Stomach smooth muscle (tissue), 2 donors: ENCODE measurements at regions not wholly inside any gene's neighbourhood (a gene's known extent, or its start where the extent isn't known, plus 50 kb on each side); places are given as distances from the start of the nearest gene placed in this dataset.

Experiments
- H3K27ac ChIP-seq: one replicate; pipeline ENCODE4 v1.7.0; 2013; ENCODE audit warnings: mild to moderate bottlenecking, low read length, inconsistent platforms
- H3K27me3 ChIP-seq, 2 donors: one replicate each; pipeline ENCODE4 v1.7.0; 2013; ENCODE audit warnings: low read length in 2 of 2; ENCODE audit not compliant: insufficient read depth in 2 of 2, control insufficient read depth in 1 of 2
- H3K36me3 ChIP-seq, 2 donors: one replicate each; pipeline ENCODE4 v1.7.0; 2013; ENCODE audit warnings: low read length in 2 of 2; ENCODE audit not compliant: control insufficient read depth in 2 of 2, insufficient read depth in 2 of 2
- H3K4me1 ChIP-seq: one replicate; pipeline ENCODE4 v1.7.0; 2013; ENCODE audit warnings: low read length; ENCODE audit not compliant: control insufficient read depth, insufficient read depth
- H3K4me3 ChIP-seq, 2 donors: one replicate each; pipeline ENCODE4 v1.7.0; 2013; ENCODE audit warnings: low read length in 2 of 2
- H3K9ac ChIP-seq, 2 donors: one replicate each; pipeline ENCODE4 v1.7.0; 2013; ENCODE audit warnings: low read length in 2 of 2, mild to moderate bottlenecking in 1 of 2
- H3K9me3 ChIP-seq, 2 donors: one replicate each; pipeline ENCODE4 v1.7.0; 2013; ENCODE audit warnings: low read length in 2 of 2; ENCODE audit not compliant: control insufficient read depth in 2 of 2
- donor health status: healthy.
- donor health status: Pancreatic carcinoma.

DNA sequence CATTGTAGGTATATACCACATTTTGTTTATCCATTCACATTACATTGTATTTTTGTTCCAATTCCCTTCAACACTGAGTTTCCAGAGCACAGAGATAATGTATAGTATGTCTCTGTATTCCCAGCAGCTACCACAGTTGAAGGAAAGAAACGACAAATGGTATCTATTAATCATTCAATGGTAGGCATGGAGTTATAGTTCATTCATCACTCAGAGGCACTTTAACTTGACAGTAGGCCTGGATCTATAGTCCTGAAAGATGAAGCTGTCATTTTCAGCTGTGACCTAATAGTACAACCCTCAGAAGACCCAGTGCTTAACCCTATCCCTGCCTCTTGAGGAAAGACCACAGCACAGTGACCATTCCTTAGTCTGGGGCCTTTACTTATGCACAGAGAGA is 163.0 kb upstream of the TMTC4 start:
- Histone ChIP-seq H3K4me3 (no peak overlapping the region), H3K27me3 (no peaks in the 10 kb centered on the region), H3K36me3 (no peaks in the 10 kb centered on the region), H3K4me1 (peaks cover 2% of the 10 kb centered on the region), H3K9me3 (no peaks in the 10 kb centered on the region), H3K27ac (no peak overlapping the region), H3K9ac (no peak overlapping the region)

DNA sequence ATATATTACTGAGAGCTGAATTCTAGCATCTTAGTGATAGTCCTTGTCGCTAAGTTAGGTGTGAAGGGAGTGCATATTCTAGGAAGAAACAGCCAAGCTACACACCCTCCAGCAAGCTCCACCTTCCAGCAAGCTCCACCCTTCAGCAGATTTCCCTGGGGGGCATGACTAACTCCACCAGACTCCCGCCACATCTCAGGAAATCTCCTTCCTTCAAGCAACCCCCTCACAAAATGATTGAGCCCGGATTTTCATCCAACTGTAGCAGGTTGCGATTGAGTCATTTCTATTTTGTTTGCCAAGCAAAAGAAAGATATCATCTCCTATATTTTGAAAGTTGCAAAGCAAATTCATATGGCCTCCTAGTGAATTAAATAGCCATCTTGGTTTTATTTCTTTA is 162.1 kb upstream of the TMTC4 start:
- Histone ChIP-seq H3K36me3 (no peaks in the 10 kb centered on the region), H3K27ac (no peak overlapping the region), H3K27me3 (no peaks in the 10 kb centered on the region), H3K9me3 (peaks cover 0 to 1% of the 10 kb centered on the region in 2 donors), H3K4me3 (no peak overlapping the region), H3K9ac (no peak overlapping the region), H3K4me1 (peaks cover 2% of the 10 kb centered on the region)

DNA sequence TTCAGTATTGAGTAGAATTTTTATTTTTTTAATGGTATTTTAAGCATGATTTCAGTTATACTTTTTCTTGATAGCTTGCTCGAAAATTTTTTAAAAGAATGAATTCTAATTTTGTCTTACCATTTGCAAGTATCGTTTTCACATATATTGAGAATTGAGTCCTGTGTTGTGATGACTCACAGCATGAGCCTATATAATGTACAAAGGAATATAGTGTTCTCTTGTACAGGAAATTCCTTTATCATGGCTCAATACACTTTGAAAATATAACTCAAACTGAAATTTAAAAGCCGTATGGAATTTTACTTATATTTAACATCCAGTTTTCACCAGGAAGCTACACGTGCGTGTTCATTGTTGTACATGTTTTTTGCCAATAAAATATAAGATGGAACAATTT is 161.1 kb upstream of the TMTC4 start:
- Histone ChIP-seq H3K36me3 (no peaks in the 10 kb centered on the region), H3K27ac (no peak overlapping the region), H3K4me3 (no peak overlapping the region), H3K4me1 (peaks cover 2% of the 10 kb centered on the region), H3K27me3 (no peaks in the 10 kb centered on the region), H3K9ac (no peak overlapping the region), H3K9me3 (peaks cover 0 to 2% of the 10 kb centered on the region in 2 donors)

DNA sequence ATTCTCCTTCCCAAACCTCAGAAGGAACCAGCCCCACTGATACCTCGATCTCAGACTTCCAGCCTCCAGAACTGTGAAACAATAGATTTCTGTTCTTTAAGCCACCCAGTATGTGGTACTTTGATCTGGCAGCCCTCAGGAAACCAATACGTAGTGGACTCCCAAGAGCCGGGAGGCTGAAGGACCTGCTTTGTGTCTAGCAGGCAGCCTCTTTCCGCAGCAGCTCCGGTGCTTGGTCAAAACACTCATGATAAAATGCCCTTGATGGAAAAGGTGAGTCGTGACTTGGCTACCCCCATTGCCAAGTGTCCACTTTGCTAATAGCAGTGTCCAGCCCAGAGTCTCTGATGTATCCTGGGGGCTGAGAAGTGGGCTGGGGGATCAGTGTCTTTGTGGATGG is 158.8 kb upstream of the TMTC4 start:
- no peaks in the 10 kb centered on the region for H3K36me3 ChIP-seq
- H3K4me1 ChIP-seq: peaks cover 2% of the 10 kb centered on the region
- peaks cover 0 to 14% of the 10 kb centered on the region in 2 donors for H3K9me3 ChIP-seq
- no peak overlapping the region for H3K9ac ChIP-seq
- no peak overlapping the region for H3K27ac ChIP-seq
- H3K27me3 ChIP-seq: no peaks in the 10 kb centered on the region
- no peak overlapping the region for H3K4me3 ChIP-seq

DNA sequence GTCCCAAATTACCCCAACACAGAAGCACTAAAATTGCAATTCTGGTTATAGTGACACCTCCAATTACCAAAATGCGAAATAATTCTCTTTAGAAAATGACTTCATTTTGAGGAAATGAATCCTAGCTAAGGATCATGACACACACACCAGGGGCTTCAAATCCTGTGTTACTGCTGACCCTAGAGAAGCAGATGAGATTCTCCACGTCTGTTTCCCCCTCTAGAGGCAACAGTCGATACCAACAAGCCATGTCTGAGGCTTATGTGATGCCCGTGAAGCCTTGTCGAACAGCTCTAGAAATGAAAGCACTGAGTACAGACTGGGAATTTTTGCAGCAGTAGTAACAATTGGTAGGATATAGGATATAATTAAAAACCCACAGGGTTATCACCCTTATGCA is 153.6 kb upstream of the TMTC4 start:
- no peak overlapping the region for H3K27ac ChIP-seq

DNA sequence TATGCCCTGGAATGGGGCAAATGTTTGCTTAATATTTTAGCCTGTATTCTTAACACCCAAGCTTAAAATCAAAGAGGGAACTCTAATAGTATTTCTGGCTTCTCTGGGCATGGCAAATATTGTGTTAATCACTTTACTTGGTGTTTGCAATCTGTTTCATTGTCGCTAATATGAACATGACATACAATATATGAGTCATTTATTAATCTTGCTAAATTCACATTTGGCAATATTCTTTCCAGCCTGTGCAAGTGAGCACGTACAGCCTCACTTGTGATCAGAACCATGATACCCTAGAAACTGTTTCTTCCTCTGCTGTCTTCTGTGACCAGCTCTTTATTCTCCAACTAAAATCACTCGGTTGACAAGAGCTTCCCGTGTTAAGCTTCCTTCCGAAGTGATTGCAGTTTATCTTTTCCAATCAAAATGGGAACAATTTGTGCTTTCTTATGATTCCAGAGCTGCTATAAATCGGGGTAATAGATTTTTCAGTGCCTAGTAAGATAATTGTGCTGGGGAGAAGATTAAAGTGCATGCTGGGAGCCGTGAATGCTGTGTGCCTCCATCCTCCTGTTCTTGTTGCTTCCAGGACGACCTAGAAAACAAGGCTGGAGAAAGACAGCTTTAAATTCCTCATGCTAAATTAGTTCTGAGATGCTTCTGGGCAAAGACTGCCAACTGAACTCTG is 153.0 kb upstream of the TMTC4 start:
- no peak overlapping the region for H3K27ac ChIP-seq
- no peak overlapping the region for H3K4me3 ChIP-seq
- no peaks in the 10 kb centered on the region for H3K36me3 ChIP-seq
- no peak overlapping the region for H3K9ac ChIP-seq
- peaks cover 0 to 14% of the 10 kb centered on the region in 2 donors for H3K9me3 ChIP-seq
- H3K4me1 ChIP-seq: no peaks in the 10 kb centered on the region
- no peaks in the 10 kb centered on the region for H3K27me3 ChIP-seq

More for the DNA sequence above, 153.6 kb upstream of the TMTC4 start:
- Histone ChIP-seq H3K4me1 (no peaks in the 10 kb centered on the region), H3K9ac (no peak overlapping the region), H3K9me3 (peaks cover 0 to 14% of the 10 kb centered on the region in 2 donors), H3K4me3 (no peak overlapping the region), H3K27me3 (no peaks in the 10 kb centered on the region), H3K36me3 (no peaks in the 10 kb centered on the region)

DNA sequence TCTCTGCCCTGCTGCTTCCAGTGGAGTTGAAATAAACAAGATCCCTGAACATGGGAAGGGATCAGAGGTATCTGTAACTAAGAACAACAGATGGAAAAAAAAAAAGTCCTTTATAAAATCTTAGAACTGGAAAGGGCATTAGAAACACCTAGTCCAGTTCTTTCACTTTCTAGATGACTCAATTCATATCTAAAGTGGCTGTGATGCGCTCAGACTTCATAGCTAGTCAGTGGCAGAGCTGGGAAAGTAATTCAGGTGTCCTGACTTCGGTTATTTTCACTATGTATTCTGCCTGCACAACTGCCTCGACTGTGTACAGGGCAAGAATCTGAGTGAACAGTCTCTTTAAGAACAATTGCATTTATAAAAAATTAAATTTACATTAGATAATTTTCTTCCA is 151.8 kb upstream of the TMTC4 start:
- H3K9ac ChIP-seq: no peak overlapping the region
- no peaks in the 10 kb centered on the region for H3K27me3 ChIP-seq
- no peak overlapping the region for H3K27ac ChIP-seq
- peaks cover 0 to 12% of the 10 kb centered on the region in 2 donors for H3K9me3 ChIP-seq
- H3K36me3 ChIP-seq: no peaks in the 10 kb centered on the region
- no peak overlapping the region for H3K4me3 ChIP-seq
- H3K4me1 ChIP-seq: no peaks in the 10 kb centered on the region

DNA sequence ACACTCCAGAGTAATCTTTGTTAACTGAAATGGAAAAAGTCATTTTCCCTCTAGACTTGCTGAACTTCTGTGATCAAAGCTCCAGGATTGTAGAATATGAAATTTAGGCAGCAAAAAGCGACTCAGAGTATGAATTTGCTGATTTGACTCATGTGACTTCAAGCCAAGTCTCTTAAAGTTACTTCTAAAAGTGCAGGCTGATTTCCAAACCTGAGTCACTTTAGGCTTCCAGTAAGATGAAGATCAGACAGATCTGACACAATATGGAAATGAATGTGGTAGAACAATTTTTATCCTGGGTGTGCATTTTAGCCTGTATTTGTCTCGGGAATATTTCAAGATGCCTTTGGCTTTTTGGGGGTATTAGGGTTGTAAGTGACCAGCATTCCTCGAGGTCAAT is 151.0 kb upstream of the TMTC4 start:
- Histone ChIP-seq H3K9ac (no peak overlapping the region), H3K9me3 (peaks cover 0 to 12% of the 10 kb centered on the region in 2 donors), H3K27me3 (no peaks in the 10 kb centered on the region), H3K4me1 (no peaks in the 10 kb centered on the region), H3K36me3 (no peaks in the 10 kb centered on the region), H3K27ac (no peak overlapping the region), H3K4me3 (no peak overlapping the region)

DNA sequence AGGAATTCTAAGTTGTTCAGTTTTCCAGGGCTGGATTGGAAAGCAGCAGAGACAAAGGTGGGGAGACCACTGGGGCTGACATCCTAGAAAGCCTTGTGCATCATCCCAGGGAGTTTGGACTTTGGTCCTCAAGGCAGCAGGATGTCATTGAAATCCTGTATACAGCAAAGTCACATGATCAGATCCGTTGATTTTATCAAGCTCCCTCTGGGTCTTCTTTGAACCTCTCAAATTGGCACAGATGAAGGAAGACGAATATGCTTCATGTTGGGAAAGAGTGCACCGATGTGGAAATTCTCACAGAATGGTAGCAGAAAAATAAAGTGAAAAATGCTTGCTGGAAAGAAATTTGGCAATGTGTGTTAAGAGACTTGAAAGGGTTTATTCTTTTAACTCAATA is 149.8 kb upstream of the TMTC4 start:
- Histone ChIP-seq H3K9ac (no peak overlapping the region), H3K4me3 (no peak overlapping the region), H3K27ac (no peak overlapping the region), H3K4me1 (no peaks in the 10 kb centered on the region), H3K36me3 (no peaks in the 10 kb centered on the region), H3K9me3 (peaks cover 0 to 8% of the 10 kb centered on the region in 2 donors), H3K27me3 (no peaks in the 10 kb centered on the region)

DNA sequence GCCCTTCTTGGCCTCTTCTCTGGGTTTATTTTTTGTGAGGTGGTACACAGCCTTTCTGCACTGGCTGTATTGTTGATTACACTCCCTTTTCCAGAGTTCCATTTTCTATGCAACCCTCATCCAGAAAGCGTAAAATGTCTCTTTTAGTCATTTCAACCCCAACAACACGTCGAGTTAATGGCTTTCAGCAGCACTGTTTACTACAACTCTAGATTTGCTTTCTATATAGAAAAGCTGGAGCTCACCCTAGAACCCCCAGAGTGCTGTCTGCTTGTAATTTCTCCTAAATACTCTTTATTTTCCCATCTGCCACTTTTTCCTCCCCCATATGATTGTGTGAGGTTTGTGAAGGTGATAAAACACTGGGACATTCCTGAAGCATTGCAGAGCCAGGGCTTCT is 148.9 kb upstream of the TMTC4 start:
- H3K4me1 ChIP-seq: peaks cover 3% of the 10 kb centered on the region
- no peaks in the 10 kb centered on the region for H3K9me3 ChIP-seq

DNA sequence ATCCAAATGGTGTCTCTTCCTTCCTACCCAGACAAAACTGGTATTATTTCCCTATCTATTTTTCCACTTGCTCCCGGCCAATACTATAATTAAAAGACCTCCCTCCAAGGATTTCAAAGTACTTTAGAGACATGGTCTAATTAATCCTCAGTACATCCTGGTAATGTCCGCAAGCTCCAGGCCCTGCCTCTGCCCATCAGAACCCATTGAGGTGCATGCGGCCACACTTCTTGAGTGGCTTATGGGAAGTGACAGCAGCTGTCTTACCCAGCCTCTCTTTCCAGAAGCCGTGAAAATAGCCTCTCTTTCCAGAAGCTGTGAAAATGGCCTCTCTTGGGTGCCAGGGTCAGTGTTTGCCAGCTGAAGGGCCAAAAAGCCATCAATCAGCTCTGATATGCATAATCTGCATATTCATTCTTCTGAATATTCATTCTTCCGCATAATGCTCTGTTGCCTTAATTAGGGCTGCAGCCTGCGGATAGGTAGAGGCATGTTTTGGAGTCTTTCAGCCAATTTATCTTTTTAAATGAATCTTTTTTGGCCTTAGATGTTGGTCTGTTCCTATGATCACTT is 148.4 kb upstream of the TMTC4 start:
- peaks cover 3% of the 10 kb centered on the region for H3K4me1 ChIP-seq
- no peaks in the 10 kb centered on the region for H3K9me3 ChIP-seq
- H3K9ac ChIP-seq: no peak overlapping the region
- H3K4me3 ChIP-seq: no peak overlapping the region
- no peaks in the 10 kb centered on the region for H3K36me3 ChIP-seq
- H3K27me3 ChIP-seq: no peaks in the 10 kb centered on the region
- H3K27ac ChIP-seq: no peak overlapping the region

More for the DNA sequence above, 148.9 kb upstream of the TMTC4 start:
- Histone ChIP-seq H3K27ac (no peak overlapping the region), H3K36me3 (no peaks in the 10 kb centered on the region), H3K9ac (no peak overlapping the region), H3K4me3 (no peak overlapping the region), H3K27me3 (no peaks in the 10 kb centered on the region)
